HG02678 (cell line): ENCODE measurements at regions not wholly inside any gene's neighbourhood (a gene's known extent, or its start where the extent isn't known, plus 50 kb on each side); places are given as distances from the start of the nearest gene placed in this dataset.
"Not testable (repeated sequence)": the region's sequence is repeated elsewhere in the genome, so short reads cannot be mapped to it uniquely, and the experiment has no call there.

ENCODE experiments used
- ATAC-seq: cut with Tn5 transposase; IDR thresholded peaks from one replicate; pipeline ENCODE4 v1.9.1; 2021; ENCODE audit warnings: mild to moderate bottlenecking, moderate library complexity; ENCODE audit not compliant: unreplicated experiment

DNA sequence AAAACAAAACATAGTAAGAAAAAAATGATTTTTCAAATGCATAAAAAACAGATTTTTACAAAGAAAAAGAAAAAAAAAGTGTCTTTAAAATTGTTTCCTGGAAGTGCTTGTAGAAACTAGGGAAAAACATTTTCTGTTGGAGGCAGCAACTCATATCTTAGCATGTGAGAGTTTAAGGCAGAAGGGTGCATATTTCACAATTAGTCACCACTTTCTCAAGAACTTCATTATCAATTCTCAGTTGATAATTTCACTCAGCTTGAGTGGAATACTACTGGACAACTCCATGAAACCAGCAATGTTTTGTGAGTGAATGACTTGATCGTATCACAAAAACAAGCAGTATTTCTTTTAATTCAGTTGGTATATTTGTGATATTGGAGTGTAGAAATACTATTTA lies 508.3 kb upstream of the DAB2 start:
- ATAC-seq: no peak

DNA sequence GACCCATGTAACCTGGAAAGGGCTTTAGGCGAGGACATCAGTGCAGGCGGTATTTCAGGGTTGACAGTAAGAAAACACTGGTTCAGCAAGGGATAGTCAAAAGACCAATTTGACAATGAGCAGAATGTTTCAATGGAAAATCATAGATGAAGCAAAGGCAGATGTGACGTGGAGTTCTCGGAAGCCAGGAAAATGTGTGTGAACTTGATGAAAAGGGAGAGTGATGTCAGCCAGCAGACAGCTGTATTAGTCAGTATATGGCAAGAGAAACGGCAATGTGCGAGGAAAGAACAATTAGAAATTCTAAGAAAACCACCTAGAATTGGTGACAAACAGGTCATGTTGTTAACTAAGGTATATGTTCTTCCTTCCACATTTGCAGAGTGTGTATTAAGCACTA lies 503.9 kb upstream of the DAB2 start:
- ATAC-seq: no peak

DNA sequence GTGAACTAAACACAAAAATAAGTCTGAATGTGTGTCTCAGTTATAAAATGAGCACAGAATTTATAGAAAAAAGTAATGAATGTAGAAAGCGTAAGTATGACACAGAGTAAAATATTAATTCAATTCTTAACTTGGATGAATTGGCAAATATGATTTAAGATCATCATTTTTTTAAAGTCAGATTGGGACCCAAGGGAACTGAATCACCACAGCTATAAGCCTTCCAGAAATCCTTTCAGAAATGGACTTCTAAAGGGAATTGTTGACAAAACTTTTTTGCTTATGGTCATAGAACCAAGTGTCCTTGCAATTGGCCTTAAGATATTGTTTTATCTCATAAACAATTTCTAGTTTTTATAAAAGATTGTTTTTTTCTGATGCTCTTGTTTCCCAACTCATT lies 495.1 kb upstream of the DAB2 start:
- ATAC-seq: no peak

DNA sequence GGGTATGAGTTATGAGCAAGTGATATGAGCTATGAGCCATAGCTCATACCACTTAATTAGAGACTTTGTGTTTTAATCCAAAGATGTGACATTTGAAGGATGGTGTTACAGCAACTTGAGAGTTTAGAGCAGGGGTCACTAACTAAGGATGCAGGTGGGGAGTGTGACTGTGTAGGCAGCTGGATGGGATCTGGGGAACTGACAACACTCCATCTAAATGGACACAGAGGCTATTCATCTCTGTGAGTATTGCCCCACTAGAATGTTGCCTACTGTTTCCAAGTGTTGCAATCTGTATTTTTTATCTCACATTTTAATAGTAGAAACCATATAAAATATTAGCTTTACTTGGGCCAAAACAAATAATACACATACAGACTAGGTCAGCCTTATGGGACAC lies 488.1 kb upstream of the DAB2 start:
- ATAC-seq: no peak

GRCh38 chr5:39907267-39907951 lies 482.6 kb upstream of the DAB2 start:
- ATAC-seq: not testable (repeated sequence)

DNA sequence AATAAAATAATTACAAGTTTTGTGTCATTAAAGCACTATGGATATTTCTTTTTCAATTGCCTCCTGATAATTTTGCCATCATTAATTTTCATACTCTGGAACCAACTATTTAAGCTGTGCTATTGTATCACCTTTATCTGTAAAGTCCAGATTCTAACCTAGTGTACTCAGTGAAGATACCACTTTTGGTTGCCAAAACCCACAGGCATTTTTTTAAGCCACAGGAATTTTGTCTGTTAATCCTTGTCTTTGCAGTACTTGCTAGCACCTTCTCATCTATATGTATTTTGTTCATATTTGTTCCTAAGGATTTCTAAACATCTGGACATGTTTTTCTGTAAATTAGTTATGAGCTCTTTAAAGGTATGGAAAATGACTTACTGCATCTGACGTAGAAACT lies 481.4 kb upstream of the DAB2 start:
- ATAC-seq: no peak

DNA sequence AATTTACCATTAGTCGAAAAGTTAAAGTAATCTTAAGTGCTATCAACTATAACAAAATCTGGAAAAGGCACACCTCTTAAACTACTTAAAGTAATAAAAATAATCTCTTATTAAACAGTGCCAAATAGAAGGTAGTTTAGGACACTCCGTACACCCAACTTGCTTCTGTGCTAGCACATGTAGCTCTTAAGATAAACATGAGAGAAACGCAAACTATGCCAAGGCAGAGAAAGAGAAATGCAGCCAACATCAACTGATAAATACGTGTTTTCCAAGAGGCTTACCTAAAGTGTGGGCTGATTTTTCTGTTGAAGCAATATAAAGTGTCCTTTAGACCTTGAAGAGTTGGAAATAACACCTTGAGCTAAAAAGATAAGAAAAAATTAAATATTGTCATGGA lies 480.6 kb upstream of the DAB2 start:
- ATAC-seq: no peak

DNA sequence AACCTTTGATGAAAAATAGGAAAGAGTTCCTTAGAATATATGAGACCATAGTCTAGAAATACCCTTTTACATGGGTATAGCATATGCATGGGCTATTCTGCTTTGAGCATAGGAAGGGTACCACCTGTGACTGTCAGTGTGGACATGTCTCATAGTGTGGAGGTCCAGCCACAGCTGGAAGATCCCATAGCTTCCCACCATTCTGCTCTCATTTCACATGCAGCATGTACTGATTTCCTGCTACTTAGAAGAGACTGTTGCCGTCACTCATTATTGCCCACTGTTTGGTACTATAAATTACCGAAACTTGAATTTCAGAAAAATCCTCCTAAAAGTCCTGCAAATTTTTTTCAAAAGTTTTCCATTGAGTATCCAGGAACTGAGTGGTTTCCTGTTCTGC lies 477.8 kb upstream of the DAB2 start:
- no peak for ATAC-seq

DNA sequence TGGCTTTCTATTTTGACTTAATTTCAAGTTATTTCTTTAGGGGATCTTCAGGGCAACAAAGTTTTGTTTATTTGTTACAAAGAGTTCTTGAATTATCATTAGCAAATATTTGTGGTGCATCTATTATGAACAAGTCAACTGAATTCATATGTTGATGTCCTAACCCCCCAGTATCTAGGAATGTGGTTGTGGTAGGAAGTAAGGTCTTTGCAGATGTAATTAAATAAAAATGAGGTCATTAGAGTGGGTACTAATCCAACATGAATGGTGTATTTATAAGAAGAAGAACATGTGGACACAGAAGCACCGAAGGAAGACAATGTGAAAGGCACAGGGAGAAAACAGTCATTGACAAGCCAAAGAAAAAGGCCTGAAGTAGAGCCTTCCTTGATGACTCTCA lies 474.0 kb upstream of the DAB2 start:
- ATAC-seq: no peak

GRCh38 chr5:39896706-39897105 lies 471.9 kb upstream of the DAB2 start:
- no peak for ATAC-seq

DNA sequence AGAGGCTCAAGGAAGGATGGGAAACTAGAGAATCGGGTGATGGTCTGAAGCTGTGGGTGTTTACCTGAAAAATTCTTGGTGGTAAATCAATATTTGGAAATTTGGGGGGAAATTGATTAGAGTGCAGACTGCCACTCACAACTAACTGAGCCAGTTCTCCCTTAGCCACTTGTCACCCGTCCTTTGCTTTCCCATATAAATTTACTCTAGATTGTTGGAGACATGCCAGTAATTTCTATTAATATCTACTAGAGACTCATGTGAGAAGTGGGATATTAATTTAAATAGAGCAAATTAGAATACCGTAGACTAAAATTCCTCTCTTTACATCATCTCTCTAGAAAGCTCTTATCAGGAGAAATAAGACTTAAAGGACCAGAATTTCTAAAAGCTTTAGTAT lies 471.3 kb upstream of the DAB2 start:
- ATAC-seq: no peak

DNA sequence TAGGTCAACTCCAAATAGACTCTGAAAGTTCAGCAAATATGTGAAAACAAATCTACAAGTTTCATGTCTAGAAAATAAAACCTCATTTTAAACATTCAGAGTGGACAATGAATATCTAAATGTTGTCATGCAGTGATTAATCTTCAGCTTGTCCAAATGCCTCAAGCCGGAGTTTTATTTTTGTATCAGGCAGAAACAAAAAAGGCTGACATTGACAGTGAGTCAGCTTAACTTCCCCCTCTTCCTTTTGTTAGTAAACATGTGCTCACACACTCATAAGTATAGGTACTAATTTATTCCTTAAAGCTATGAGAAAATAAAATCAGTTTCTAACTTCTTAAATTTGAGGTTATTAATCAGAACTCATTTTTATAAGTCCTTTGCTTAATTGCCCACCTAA lies 467.9 kb upstream of the DAB2 start:
- no peak for ATAC-seq

DNA sequence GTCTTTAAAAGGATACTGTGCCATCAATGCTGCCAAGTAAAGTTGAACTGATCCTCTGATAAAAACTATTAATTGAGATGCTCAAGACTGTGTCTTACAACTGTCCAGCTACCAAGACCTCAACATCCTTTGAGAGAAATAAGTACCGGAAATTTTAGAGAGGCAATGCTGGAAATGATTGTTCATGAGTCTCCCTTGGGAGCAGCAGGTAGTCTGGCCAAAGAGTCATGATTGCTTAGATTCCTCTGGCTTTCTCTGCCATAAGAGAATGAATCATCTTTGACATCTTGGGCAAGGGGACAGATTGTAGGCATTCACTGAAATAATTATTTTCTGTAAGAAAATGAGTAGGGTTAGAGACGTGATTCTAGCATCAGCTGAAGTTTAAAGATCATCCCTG lies 466.6 kb upstream of the DAB2 start:
- ATAC-seq: no peak

DNA sequence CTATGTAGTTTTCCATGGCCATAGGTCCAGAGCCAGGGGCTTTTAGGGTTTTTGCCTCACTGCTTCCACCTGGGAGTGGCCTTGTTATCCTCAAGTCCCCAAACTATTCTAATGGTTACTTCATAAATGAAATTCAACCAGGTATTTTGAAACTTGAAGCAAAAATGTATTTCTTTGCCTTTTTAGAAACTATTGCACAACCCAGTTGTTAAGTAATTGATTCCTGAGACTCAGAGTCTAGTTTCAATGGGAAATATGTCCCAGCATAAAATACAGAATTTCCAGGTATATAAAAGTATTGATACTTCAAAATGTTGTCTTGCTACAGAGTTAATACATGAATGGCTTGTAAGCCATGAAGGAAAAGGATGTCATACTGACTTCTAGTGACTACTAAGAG lies 456.2 kb upstream of the DAB2 start:
- ATAC-seq: no peak

DNA sequence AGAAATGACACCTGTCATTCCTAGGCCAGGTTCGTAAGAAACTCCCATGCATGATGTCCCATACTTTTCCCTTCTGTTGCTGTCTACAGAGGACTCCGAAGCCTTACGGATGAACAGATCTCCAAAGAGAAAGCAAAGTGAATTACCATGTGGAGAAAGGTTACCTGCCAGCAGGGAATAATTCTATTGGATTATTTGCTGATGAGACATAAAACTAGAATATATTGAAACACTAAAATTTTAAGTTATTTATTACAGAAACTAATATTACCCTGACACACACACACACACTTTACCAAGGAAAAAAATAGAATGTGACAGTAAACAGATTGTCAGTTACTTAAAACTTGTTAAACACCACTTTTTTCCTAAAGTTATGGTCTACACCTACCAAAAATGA lies 452.7 kb upstream of the DAB2 start:
- no peak for ATAC-seq

DNA sequence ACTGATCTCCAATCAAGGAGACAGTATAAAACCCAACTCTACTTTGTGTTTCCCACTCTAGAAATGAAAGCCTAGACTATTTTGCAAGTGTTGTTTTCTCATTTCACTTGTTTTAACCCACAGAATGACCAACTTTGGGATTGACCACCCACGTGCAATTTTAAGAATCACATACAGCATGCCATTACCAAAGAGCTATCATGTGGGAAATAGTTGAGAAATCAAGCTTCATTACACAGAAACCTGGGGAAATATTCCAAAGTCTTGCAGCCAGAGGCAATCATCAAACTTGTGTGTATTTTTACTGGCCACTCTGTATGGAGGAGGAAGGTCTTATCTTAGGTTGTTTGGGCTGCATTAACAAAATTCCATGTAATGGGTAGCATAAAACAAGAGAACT lies 451.4 kb upstream of the DAB2 start:
- ATAC-seq: no peak

GRCh38 chr5:39870137-39870536 lies 445.4 kb upstream of the DAB2 start:
- no peak for ATAC-seq

DNA sequence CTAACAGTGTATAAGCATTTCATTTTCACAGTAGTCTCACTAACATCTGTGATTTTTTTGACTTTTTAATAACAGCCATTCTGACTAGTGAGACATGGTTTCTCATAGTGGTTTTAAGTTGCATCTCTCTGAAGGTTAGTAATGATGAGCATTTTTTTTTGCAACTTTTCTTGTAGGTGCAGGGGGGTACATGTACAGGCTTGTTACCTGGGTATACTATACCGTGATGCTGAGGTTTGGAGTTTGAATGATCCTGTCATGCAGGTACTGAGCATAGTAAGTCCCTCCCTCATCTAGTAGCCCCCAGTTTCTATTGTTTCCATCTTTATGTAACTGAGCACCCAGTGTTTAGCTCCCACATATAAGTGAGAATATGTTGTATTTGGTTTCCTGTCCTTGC lies 444.6 kb upstream of the DAB2 start:
- no peak for ATAC-seq

DNA sequence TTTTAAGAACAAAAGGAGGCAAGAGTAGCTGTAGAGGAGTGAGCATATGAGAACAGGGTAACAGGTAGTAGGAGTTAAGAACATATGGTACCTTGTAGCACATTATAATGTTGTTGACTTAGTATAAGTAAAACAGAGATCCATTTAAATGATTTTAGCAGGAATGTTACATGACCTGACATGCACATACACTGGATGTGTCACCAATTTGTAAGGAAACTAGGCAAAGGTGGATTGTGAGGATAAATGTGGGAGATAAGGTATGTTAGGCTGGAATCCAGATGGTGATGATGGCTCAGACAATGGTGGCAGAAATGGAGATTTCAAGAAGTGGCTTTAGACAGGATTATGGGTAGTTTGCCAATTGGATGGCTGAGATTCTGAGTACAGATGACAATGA lies 443.1 kb upstream of the DAB2 start:
- no peak for ATAC-seq

DNA sequence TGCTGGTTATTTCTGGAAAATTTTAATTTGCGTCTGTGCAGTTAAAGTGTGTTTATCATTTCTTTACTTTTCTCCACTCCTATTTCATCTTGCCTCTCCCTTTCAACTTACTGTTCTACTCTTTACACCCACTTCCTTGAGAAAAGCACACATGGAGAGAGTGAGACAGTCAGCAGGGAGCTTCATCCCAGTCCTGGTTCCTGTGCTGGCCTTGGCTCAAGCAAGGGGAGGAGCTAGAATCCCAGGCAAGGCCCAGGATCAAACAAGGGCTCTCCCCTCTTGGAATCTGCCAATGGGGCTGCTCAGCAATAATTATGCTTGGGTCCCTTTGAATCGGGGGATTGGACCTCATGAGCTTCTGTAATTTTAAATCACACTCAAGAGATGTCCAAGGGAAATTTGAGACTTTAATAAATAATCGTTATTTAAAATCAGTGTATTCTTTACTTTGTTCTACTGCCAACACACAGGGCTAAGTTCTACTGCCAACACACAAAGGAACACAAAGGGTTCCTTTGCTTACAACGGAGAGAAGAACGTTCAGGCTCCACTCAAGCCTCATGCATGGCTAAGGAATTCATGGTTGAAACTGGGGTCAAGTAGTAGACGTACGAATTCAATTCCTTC lies 439.3 kb upstream of the DAB2 start:
- no peak for ATAC-seq

GRCh38 chr5:39857041-39857440 lies 432.3 kb upstream of the DAB2 start:
- ATAC-seq: no peak

GRCh38 chr5:39854771-39855410 lies 430.1 kb upstream of the DAB2 start:
- no peak for ATAC-seq

- ATAC-seq: no peak
These were observed 425.5 kb upstream of the DAB2 start for GRCh38 chr5:39850291-39850690.
